ENCODE measurements at regions not wholly inside any gene's neighbourhood (a gene's known extent, or its start where the extent isn't known, plus 50 kb on each side); places are given as distances from the start of the nearest gene placed in this dataset.

DNA sequence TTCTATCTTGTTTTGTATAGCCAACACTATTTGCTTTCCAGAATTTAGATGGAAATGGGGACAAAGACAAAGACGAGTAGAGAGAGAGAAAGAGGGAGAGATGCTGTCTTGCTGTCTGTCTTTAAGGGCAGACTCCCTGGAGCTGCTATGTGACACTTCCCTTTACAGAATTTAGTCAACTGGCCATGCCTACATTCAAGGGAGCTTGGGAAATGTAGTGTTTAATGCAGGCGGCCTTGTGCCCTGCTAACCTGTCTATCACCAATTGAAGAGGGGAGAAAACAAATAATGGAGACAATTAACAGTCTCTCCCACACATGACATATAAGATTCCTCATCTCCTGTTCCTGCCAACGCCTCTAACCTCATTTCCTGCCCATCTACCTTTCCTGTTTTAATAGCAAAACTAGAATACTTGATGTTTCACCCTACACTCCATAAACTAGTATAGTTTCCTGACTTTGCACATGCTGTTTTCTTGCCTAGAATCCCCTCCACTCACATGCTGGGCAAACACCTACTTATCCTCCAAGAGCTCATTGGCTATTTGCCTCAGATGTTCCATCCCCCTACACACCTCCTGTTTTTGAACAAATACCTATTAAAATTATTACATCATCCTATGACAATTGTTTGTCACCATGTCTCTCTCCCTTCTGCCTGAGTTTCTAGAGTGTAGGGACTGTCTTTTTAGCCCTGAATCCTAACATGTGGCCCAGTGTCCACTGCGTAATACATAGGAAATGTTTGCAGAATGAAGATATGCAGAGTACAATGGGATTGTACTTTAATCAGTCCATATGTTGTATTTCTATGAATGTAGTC, 117.2 kb downstream of the SLC25A24 start:
- TF ChIP-seq REST (IDR thresholded peaks at IDR 0.05; ENCODE audit: low read depth) (no peak), TAF1 (IDR thresholded peaks at IDR 0.05; ENCODE audit: low read depth) (no peak), CREB1 (IDR thresholded peaks at IDR 0.05; ENCODE audit: low read depth) (no peak), RAD21 (IDR thresholded peaks at IDR 0.05; ENCODE audit: low read depth) (no peak), ZBTB7A (IDR thresholded peaks at IDR 0.05; ENCODE audit: low read depth) (no peak), EGR1 (IDR thresholded peaks at IDR 0.05) (no peak), USF1 (IDR thresholded peaks at IDR 0.05) (no peak), FOXM1 (IDR thresholded peaks at IDR 0.05; ENCODE audit: borderline replicate concordance, low read depth) (no peak), TCF12 (IDR thresholded peaks at IDR 0.05; ENCODE audit: low read depth) (no peak), YY1 (IDR thresholded peaks at IDR 0.05; ENCODE audit: low read depth) (no peak), CEBPB (IDR thresholded peaks at IDR 0.05) (no peak)
- TF ChIP-seq, protein P1, sequence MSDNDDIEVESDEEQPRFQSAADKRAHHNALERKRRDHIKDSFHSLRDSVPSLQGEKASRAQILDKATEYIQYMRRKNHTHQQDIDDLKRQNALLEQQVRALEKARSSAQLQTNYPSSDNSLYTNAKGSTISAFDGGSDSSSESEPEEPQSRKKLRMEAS (IDR thresholded peaks at IDR 0.05): no peak

Data from Ishikawa (cell line).